OCI-LY7 (cell line): ENCODE measurements at regions not wholly inside any gene's neighbourhood (a gene's known extent, or its start where the extent isn't known, plus 50 kb on each side); places are given as distances from the start of the nearest gene placed in this dataset.

Source experiments
- BruUV-seq: library from RNA; stranded (reverse); fragments of 400-500 nt; replicated peaks from 2 replicates; lab custom pipeline; 2021; lab: Mats Ljungman, UMichigan
- CTCF ChIA-PET: fragments of 300-600 bp; sonication (Branson Sonifier 250); formaldehyde crosslinking; loops from one replicate; lab custom pipeline; 2022; ENCODE audit warnings: antibody characterized with exemption; ENCODE audit not compliant: unreplicated experiment; lab: Charles Lee
- POLR2A ChIA-PET: fragments of 300-600 bp; sonication (Branson Sonifier 250); formaldehyde crosslinking; loops from one replicate; lab custom pipeline; 2022; ENCODE audit warnings: antibody characterized with exemption; lab: Charles Lee
- DNase-seq: peaks from one replicate; pipeline ENCODE4 v3.0.0-alpha.2; 2015; ENCODE audit warnings: low spot score
- H2AFZ ChIP-seq: fragments of 200-600 bp; sonication (generic), shearing (Covaris generic); 2 replicates; pipeline ENCODE4 v1.6.1; 2014; ENCODE audit warnings: mild to moderate bottlenecking, antibody characterized with exemption, low read length, moderate library complexity
- H3K27ac ChIP-seq: fragments of 200-600 bp; sonication (generic); 2 replicates; pipeline ENCODE4 v1.5.1; 2014; ENCODE audit warnings: mixed run types, low read depth, mild to moderate bottlenecking, moderate library complexity, low read length, inconsistent platforms; ENCODE audit not compliant: poor library complexity, severe bottlenecking
- H3K36me3 ChIP-seq: fragments of 200-600 bp; sonication (generic); 2 replicates; pipeline ENCODE4 v1.6.1; 2014; ENCODE audit warnings: mild to moderate bottlenecking, antibody characterized with exemption, low read length, moderate library complexity, mixed read lengths; ENCODE audit not compliant: insufficient read depth
- H3K4me1 ChIP-seq: fragments of 200-600 bp; sonication (generic); 2 replicates; pipeline ENCODE4 v1.5.1; 2014; ENCODE audit warnings: mild to moderate bottlenecking, low read length; ENCODE audit not compliant: insufficient read depth, poor library complexity, severe bottlenecking
- H3K4me2 ChIP-seq: fragments of 200-600 bp; sonication (generic); 2 replicates; pipeline ENCODE4 v1.6.1; 2014; ENCODE audit warnings: mild to moderate bottlenecking, low read length
- H3K4me3 ChIP-seq: fragments of 200-600 bp; sonication (generic); 2 replicates; pipeline ENCODE4 v1.5.1; 2014; ENCODE audit warnings: mild to moderate bottlenecking, low read depth, low read length; ENCODE audit not compliant: poor library complexity, severe bottlenecking
- H3K79me2 ChIP-seq: fragments of 200-600 bp; sonication (generic); 2 replicates; pipeline ENCODE4 v1.6.1; 2016; ENCODE audit warnings: low read depth, mild to moderate bottlenecking, low read length, moderate library complexity, mixed read lengths; ENCODE audit not compliant: insufficient read depth
- H3K9me2 ChIP-seq: fragments of 200-600 bp; sonication (generic); 2 replicates; pipeline ENCODE4 v1.6.1; 2016; ENCODE audit warnings: mild to moderate bottlenecking, low read length, mixed read lengths; ENCODE audit not compliant: insufficient read depth
- H3K9me3 ChIP-seq: fragments of 200-600 bp; sonication (generic); 2 replicates; pipeline ENCODE4 v1.6.1; 2014; ENCODE audit warnings: mild to moderate bottlenecking, mixed run types, low read length, mixed read lengths
- H4K20me1 ChIP-seq: fragments of 200-600 bp; sonication (generic); 2 replicates; pipeline ENCODE4 v1.6.1; 2014; ENCODE audit warnings: mild to moderate bottlenecking, antibody characterized with exemption, low read length, moderate library complexity, mixed read lengths; ENCODE audit not compliant: insufficient read depth
- CTCF ChIP-seq: fragments of 200-600 bp; sonication (generic); conservative IDR thresholded peaks from 2 replicates; pipeline ENCODE4 v1.5.1; 2014; ENCODE audit warnings: mild to moderate bottlenecking, antibody characterized with exemption, low read length, moderate library complexity, mixed read lengths
- EZH2phosphoT487 ChIP-seq: fragments of 200-600 bp; sonication (generic); IDR thresholded peaks from 2 replicates; pipeline ENCODE4 v1.6.1; 2018; ENCODE audit warnings: low read depth, borderline replicate concordance, mild to moderate bottlenecking, mixed run types, antibody characterized with exemption, low read length, moderate library complexity, mixed read lengths
- intact Hi-C: fragments of 100-400 bp; cut with micrococcal nuclease; formaldehyde crosslinking; loops from one replicate; pipeline ENCODE4 v1.10.0; 2022; ENCODE audit not compliant: unreplicated experiment

GRCh38 chr14:61876362-61877034 lies 114.3 kb downstream of the SNAPC1 start:
- no peaks in the 10 kb centered on the region for H3K36me3 ChIP-seq
- no peak overlapping the region for H3K4me2 ChIP-seq
- H3K9me3 ChIP-seq = no peaks in the 10 kb centered on the region
- no peaks in the 10 kb centered on the region for H3K79me2 ChIP-seq
- ChIA-PET CTCF (no interaction called here), POLR2A (interaction anchor here (0.7 to 0.8 kb wide), 2 partner anchors 14 to 481 kb away, joined by 4 to 5 read pairs; no protein-coding TSS in a partner anchor)
- H4K20me1 ChIP-seq = no peaks in the 10 kb centered on the region
- no peak for DNase-seq
- no peaks in the 10 kb centered on the region for H3K9me2 ChIP-seq
- TF ChIP-seq CTCF = no peak
- TF ChIP-seq EZH2phosphoT487 = no peak
- intact Hi-C loops = no loop called here
- no TSS peak for BruUV-seq
- no peaks in the 10 kb centered on the region for H3K4me1 ChIP-seq
- H3K27ac ChIP-seq = no peak overlapping the region
- H3K4me3 ChIP-seq = no peak overlapping the region
- H2AFZ ChIP-seq = no peak overlapping the region

- ChIA-PET POLR2A (interaction anchor here (0.7 kb wide), 1 partner anchor 481 kb away, joined by 4 read pairs; no protein-coding TSS in a partner anchor), CTCF (no interaction called here)
- intact Hi-C loops = no loop called here
- Histone ChIP-seq H3K79me2 (no peaks in the 10 kb centered on the region), H3K4me2 (no peak overlapping the region), H3K9me3 (no peaks in the 10 kb centered on the region), H3K27ac (no peak overlapping the region), H4K20me1 (no peaks in the 10 kb centered on the region), H3K4me3 (no peak overlapping the region), H2AFZ (no peak overlapping the region), H3K36me3 (no peaks in the 10 kb centered on the region), H3K9me2 (no peaks in the 10 kb centered on the region), H3K4me1 (no peaks in the 10 kb centered on the region)
- no TSS peak for BruUV-seq
- DNase-seq = no peak
- TF ChIP-seq CTCF (no peak), EZH2phosphoT487 (no peak)
These were observed 114.8 kb downstream of the SNAPC1 start for GRCh38 chr14:61877035-61877390.

- Histone ChIP-seq H3K79me2 (no peaks in the 10 kb centered on the region), H3K27ac (no peak overlapping the region), H3K4me2 (no peak overlapping the region), H3K9me3 (no peaks in the 10 kb centered on the region), H3K4me1 (no peaks in the 10 kb centered on the region), H3K36me3 (no peaks in the 10 kb centered on the region), H2AFZ (no peak overlapping the region), H3K9me2 (no peaks in the 10 kb centered on the region), H4K20me1 (no peaks in the 10 kb centered on the region), H3K4me3 (no peak overlapping the region)
- POLR2A ChIA-PET = no interaction called here
- CTCF ChIA-PET = interaction anchor here (0.5 kb wide), 1 partner anchor 387 kb away, joined by 3 read pairs; no protein-coding TSS in a partner anchor
- no peak for TF ChIP-seq CTCF
- no peak for TF ChIP-seq EZH2phosphoT487
- no peak for DNase-seq
- no TSS peak for BruUV-seq
- intact Hi-C loops = no loop called here
These were observed 115.5 kb downstream of the SNAPC1 start for GRCh38 chr14:61877768-61878167.
